Hepatocyte (in vitro differentiated cells): ENCODE measurements at regions not wholly inside any gene's neighbourhood (a gene's known extent, or its start where the extent isn't known, plus 50 kb on each side); places are given as distances from the start of the nearest gene placed in this dataset.
"Not testable (repeated sequence)": the region's sequence is repeated elsewhere in the genome, so short reads cannot be mapped to it uniquely, and the experiment has no call there.

Source experiments
- DNase-seq: peaks from one replicate; pipeline ENCODE4 v3.0.0-alpha.2; 2016; ENCODE audit warnings: low spot score
- H2AFZ ChIP-seq: fragments of 200-600 bp; sonication (generic); 2 replicates; pipeline ENCODE4 v1.6.0; 2016; ENCODE audit warnings: antibody characterized with exemption, mild to moderate bottlenecking
- H3K27ac ChIP-seq: fragments of 200-600 bp; sonication (generic); 2 replicates; pipeline ENCODE4 v1.5.1; 2016; ENCODE audit warnings: mild to moderate bottlenecking
- H3K27me3 ChIP-seq: fragments of 200-600 bp; sonication (generic); 2 replicates; pipeline ENCODE4 v1.6.1; 2016
- H3K36me3 ChIP-seq: fragments of 200-600 bp; sonication (generic); replicated peaks from 2 replicates; pipeline ENCODE4 v1.5.1; 2016; ENCODE audit warnings: low read depth; ENCODE audit not compliant: insufficient read depth
- H3K4me1 ChIP-seq: fragments of 200-600 bp; sonication (generic); 2 replicates; pipeline ENCODE4 v1.5.1; 2016; ENCODE audit warnings: mild to moderate bottlenecking, moderate library complexity; ENCODE audit not compliant: insufficient read depth
- H3K4me2 ChIP-seq: fragments of 200-600 bp; sonication (generic); 2 replicates; pipeline ENCODE4 v1.6.0; 2016
- H3K4me3 ChIP-seq: fragments of 200-600 bp; sonication (generic); 2 replicates; pipeline ENCODE4 v1.5.1; 2016; ENCODE audit warnings: mild to moderate bottlenecking
- H3K79me2 ChIP-seq: fragments of 200-600 bp; sonication (generic); 2 replicates; pipeline ENCODE4 v1.6.0; 2017; ENCODE audit warnings: mild to moderate bottlenecking
- H3K9me2 ChIP-seq: fragments of 200-600 bp; sonication (generic); replicated peaks from 2 replicates; pipeline ENCODE4 v1.6.0; 2017; ENCODE audit warnings: mild to moderate bottlenecking; ENCODE audit not compliant: insufficient read depth
- H3K9me3 ChIP-seq: fragments of 200-600 bp; sonication (generic); 2 replicates; pipeline ENCODE4 v1.5.1; 2016; ENCODE audit warnings: low read depth, mild to moderate bottlenecking
- H4K20me1 ChIP-seq: fragments of 200-600 bp; sonication (generic); 2 replicates; pipeline ENCODE4 v1.6.0; 2016; ENCODE audit warnings: mild to moderate bottlenecking; ENCODE audit not compliant: insufficient read depth, poor library complexity, severe bottlenecking
- EZH2 ChIP-seq: fragments of 200-600 bp; sonication (generic); IDR thresholded peaks from 2 replicates; pipeline ENCODE4 v1.6.1; 2016; ENCODE audit warnings: antibody characterized with exemption, mild to moderate bottlenecking, borderline replicate concordance
- EZH2phosphoT487 ChIP-seq: fragments of 200-600 bp; sonication (generic); IDR thresholded peaks from one replicate; pipeline ENCODE4 v1.6.1; 2018; ENCODE audit warnings: antibody characterized with exemption, mild to moderate bottlenecking, low read depth, moderate library complexity; ENCODE audit not compliant: unreplicated experiment, severe bottlenecking
- WGBS: methylation state at CpG from one replicate; pipeline ENCODE4 v1.1.6; 2016; ENCODE audit warnings: low lambda C conversion rate; ENCODE audit errors: missing lambda C conversion rate; 5-methylcytosine and 5-hydroxymethylcytosine counted together
- TF ChIP-seq, protein P1 (sequence below): fragments of 200-600 bp; sonication (generic); IDR thresholded peaks from 2 replicates; pipeline ENCODE4 v1.5.1; 2016; ENCODE audit warnings: antibody characterized with exemption, mild to moderate bottlenecking; ENCODE audit not compliant: poor library complexity

DNA sequence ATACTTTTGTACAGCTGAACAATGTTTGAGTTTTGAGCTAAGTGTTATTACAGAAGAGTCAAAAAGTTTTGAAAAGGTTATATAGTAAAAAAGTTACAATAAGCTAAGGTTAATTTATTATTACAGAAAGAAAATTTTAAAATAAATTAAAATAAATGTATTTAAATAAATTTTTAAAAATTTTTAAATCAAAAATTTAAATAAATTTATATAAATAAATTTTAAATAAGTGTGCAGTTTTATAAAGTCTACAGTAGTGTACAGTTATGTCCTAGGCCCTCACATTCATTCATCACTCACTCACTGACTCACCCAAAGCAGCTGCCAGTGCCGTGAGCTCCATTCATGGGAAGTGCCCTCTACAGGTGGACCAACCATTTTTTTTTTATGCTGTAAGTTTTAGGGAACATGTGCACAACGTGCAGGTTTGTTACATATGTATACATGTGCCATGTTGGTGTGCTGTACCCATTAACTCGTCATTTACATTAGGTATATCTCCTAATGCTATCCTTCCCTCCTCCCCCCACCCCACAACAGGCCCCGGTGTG lies 462.9 kb upstream of the ZMIZ1 start:
- Histone ChIP-seq H3K4me2 (no peak overlapping the region), H2AFZ (no peak overlapping the region), H3K79me2 (no peaks in the 10 kb centered on the region), H3K9me2 (no peaks in the 10 kb centered on the region), H3K36me3 (no peaks in the 10 kb centered on the region), H4K20me1 (no peaks in the 10 kb centered on the region), H3K9me3 (no peaks in the 10 kb centered on the region), H3K4me1 (peaks cover 5% of the 10 kb centered on the region), H3K27ac (no peak overlapping the region), H3K27me3 (no peaks in the 10 kb centered on the region), H3K4me3 (no peak overlapping the region)
- WGBS: 82% methylated on average over 3 of the region's 4 CpGs
- DNase-seq: no peak
- TF ChIP-seq, protein P1, sequence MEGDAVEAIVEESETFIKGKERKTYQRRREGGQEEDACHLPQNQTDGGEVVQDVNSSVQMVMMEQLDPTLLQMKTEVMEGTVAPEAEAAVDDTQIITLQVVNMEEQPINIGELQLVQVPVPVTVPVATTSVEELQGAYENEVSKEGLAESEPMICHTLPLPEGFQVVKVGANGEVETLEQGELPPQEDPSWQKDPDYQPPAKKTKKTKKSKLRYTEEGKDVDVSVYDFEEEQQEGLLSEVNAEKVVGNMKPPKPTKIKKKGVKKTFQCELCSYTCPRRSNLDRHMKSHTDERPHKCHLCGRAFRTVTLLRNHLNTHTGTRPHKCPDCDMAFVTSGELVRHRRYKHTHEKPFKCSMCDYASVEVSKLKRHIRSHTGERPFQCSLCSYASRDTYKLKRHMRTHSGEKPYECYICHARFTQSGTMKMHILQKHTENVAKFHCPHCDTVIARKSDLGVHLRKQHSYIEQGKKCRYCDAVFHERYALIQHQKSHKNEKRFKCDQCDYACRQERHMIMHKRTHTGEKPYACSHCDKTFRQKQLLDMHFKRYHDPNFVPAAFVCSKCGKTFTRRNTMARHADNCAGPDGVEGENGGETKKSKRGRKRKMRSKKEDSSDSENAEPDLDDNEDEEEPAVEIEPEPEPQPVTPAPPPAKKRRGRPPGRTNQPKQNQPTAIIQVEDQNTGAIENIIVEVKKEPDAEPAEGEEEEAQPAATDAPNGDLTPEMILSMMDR: no peak
- no peak for TF ChIP-seq EZH2
- no peak for TF ChIP-seq EZH2phosphoT487

DNA sequence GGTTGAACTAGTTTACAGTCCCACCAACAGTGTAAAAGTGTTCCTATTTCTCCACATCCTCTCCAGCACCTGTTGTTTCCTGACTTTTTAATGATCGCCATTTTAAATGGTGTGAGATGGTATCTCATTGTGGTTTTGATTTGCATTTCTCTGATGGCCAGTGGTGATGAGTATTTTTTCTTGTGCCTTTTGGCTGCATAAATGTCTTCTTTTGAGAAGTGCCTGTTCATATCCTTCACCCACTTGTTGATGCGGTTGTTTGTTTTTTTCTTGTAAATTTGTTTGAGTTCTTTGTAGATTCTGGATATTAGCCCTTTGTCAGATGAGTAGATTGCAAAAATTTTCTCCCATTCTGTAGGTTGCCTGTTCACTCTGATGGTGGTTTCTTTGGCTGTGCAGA lies 462.0 kb upstream of the ZMIZ1 start:
- H3K4me2 ChIP-seq, H3K27ac ChIP-seq, H3K9me2 ChIP-seq, DNase-seq, H3K79me2 ChIP-seq, H2AFZ ChIP-seq, H3K9me3 ChIP-seq, H3K36me3 ChIP-seq, H3K4me1 ChIP-seq, H3K4me3 ChIP-seq, H3K27me3 ChIP-seq, H4K20me1 ChIP-seq: not testable (repeated sequence)
- WGBS: 98% methylated on average over 2 of the region's 2 CpGs

DNA sequence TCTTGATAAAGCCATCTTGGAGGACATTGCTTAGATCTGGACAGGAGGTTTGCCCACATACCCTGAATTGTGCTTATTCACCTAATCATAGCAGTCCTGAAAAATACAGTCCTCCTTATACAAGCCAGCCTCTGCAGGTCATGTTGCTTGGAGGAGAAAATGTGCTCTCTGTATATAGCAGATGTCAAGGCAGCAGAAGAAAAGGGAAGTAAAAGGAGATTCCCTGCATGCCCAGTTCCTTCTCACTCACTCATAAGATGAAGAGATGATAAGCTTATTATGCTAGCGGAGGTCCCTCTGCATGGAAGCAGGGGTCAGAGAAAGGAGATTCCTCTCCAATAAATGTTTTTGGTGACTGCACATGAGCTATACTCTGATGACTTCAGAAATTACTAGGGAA lies 458.8 kb upstream of the ZMIZ1 start:
- Histone ChIP-seq H3K4me2 (no peak overlapping the region), H3K4me3 (no peak overlapping the region), H3K79me2 (no peaks in the 10 kb centered on the region), H3K27me3 (no peaks in the 10 kb centered on the region), H3K27ac (no peak overlapping the region), H2AFZ (no peak overlapping the region), H4K20me1 (no peaks in the 10 kb centered on the region), H3K9me3 (no peaks in the 10 kb centered on the region), H3K9me2 (no peaks in the 10 kb centered on the region), H3K4me1 (no peaks in the 10 kb centered on the region), H3K36me3 (no peaks in the 10 kb centered on the region)
- DNase-seq: no peak
- 85% methylated on average over 1 of the region's 1 CpG for WGBS
- TF ChIP-seq EZH2 (no peak), EZH2phosphoT487 (no peak)
- TF ChIP-seq, protein P1: no peak

DNA sequence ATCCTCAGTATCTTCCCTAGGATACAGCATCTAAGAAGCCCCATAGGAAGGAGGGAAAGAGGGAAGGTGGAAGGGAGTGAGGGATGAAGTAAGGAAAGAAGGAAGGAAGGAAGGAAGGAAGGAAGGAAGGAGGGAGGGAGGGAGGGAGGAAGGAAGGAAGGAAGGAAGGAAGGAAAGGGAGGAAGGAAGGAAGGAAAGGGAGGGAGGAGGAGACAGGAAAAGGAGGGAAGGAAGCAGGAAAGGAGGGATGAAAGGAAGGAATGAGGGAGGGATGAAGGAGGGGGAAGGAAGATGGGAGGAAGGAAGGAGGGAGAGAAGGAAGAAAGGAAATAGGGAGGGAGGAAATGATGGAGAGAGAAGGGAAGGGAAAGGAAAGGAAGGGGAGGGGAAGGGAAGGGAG lies 455.6 kb upstream of the ZMIZ1 start:
- Histone ChIP-seq H3K36me3 (no peaks in the 10 kb centered on the region), H3K4me3 (no peak overlapping the region), H3K27me3 (no peaks in the 10 kb centered on the region), H3K4me2 (no peak overlapping the region), H3K79me2 (no peaks in the 10 kb centered on the region), H3K9me3 (no peaks in the 10 kb centered on the region), H4K20me1 (no peaks in the 10 kb centered on the region), H3K27ac (no peak overlapping the region), H3K9me2 (no peaks in the 10 kb centered on the region), H3K4me1 (peaks cover 9% of the 10 kb centered on the region), H2AFZ (no peak overlapping the region)
- TF ChIP-seq, protein P1: no peak
- TF ChIP-seq EZH2 (no peak), EZH2phosphoT487 (no peak)
- no peak for DNase-seq
